H1 (cell line): ENCODE measurements at regions not wholly inside any gene's neighbourhood (a gene's known extent, or its start where the extent isn't known, plus 50 kb on each side); places are given as distances from the start of the nearest gene placed in this dataset.

ENCODE experiments used
- CTCF ChIA-PET: fragments of 300-600 bp; sonication (Branson Sonifier 250); formaldehyde crosslinking; loops from one replicate; lab custom pipeline; 2021; ENCODE audit not compliant: partially characterized antibody; lab: Charles Lee
- POLR2A ChIA-PET: fragments of 300-600 bp; sonication (Branson Sonifier 250); formaldehyde crosslinking; loops from one replicate; lab custom pipeline; 2021; ENCODE audit warnings: inconsistent platforms; ENCODE audit not compliant: partially characterized antibody; lab: Charles Lee
- DNase-seq, 2 experiments: peaks; one replicate each; pipeline versions ENCODE4 v3.0.0 to v3.0.0-alpha.2; 2010 to 2022; ENCODE audit warnings: low spot score in 2 of 2, low read depth in 1 of 2, mixed read lengths in 1 of 2
- FAIRE-seq: peaks from 2 replicates; lab custom pipeline; 2011; peaks lifted over from hg19 to GRCh38; lab: Jason Lieb, UNC
- H2AFZ ChIP-seq: 2 replicates; pipeline ENCODE4 v1.8.1; 2012; ENCODE audit warnings: low read length, inconsistent platforms
- H2AK5ac ChIP-seq: 2 replicates; pipeline ENCODE4 v1.6.1; 2013; ENCODE audit warnings: low read depth, low read length
- H2BK120ac ChIP-seq: replicated peaks from 2 replicates; pipeline ENCODE3; 2013; ENCODE audit warnings: low read depth, low read length, inconsistent platforms
- H2BK12ac ChIP-seq: 2 replicates; pipeline ENCODE4 v1.6.1; 2013; ENCODE audit warnings: low read depth, low read length
- H2BK15ac ChIP-seq: 2 replicates; pipeline ENCODE4 v1.6.1; 2013; ENCODE audit warnings: low read length
- H2BK20ac ChIP-seq: 2 replicates; pipeline ENCODE4 v1.6.1; 2013; ENCODE audit warnings: low read length
- H2BK5ac ChIP-seq: 2 replicates; pipeline ENCODE4 v1.6.1; 2013; ENCODE audit warnings: low read depth, low read length
- H3K14ac ChIP-seq: 2 replicates; pipeline ENCODE4 v1.6.1; 2013; ENCODE audit warnings: inconsistent platforms; ENCODE audit not compliant: insufficient read length
- H3K18ac ChIP-seq: 2 replicates; pipeline ENCODE4 v1.6.1; 2013; ENCODE audit warnings: low read length; ENCODE audit errors: extremely low read depth
- H3K23ac ChIP-seq: 2 replicates; pipeline ENCODE4 v1.6.1; 2013; ENCODE audit warnings: inconsistent platforms; ENCODE audit not compliant: insufficient read length
- H3K23me2 ChIP-seq: 2 replicates; pipeline ENCODE4 v1.6.1; 2013; ENCODE audit warnings: low read depth, low read length
- H3K27ac ChIP-seq: 2 replicates; pipeline ENCODE4 v1.6.1; 2011; ENCODE audit warnings: low read depth, low read length, inconsistent platforms
- H3K27me3 ChIP-seq, 4 experiments: replicated peaks in 1 of 4; 1 replicate in 1 of 4; 2 replicates in 3 of 4; pipeline versions ENCODE4 v1.6.1 to v1.8.1; 2011 to 2013; ENCODE audit warnings: low read length in 3 of 4, mild to moderate bottlenecking in 3 of 4, inconsistent platforms in 2 of 4, mixed read lengths in 2 of 4, moderate library complexity in 1 of 4; ENCODE audit not compliant: control insufficient read depth in 3 of 4, insufficient read depth in 3 of 4; ENCODE audit errors: extremely low read depth in 1 of 4
- H3K36me3 ChIP-seq, 4 experiments: 2 replicates each; pipeline versions ENCODE4 v1.6.1 to v1.8.1; 2011 to 2013; ENCODE audit warnings: mild to moderate bottlenecking in 4 of 4, low read length in 3 of 4, moderate library complexity in 2 of 4, control low read depth in 1 of 4, inconsistent platforms in 1 of 4; ENCODE audit not compliant: insufficient read depth in 4 of 4, control insufficient read depth in 2 of 4
- H3K4ac ChIP-seq: replicated peaks from 2 replicates; pipeline ENCODE3; 2013; ENCODE audit warnings: low read length, low read depth, mixed read lengths, inconsistent platforms; ENCODE audit not compliant: insufficient read length
- H3K4me1 ChIP-seq, 4 experiments: replicated peaks in 1 of 4; 1 replicate in 1 of 4; 2 replicates in 3 of 4; pipeline versions ENCODE4 v1.6.1 to v1.8.1; 2011 to 2013; ENCODE audit warnings: low read length in 3 of 4, inconsistent platforms in 2 of 4, mixed read lengths in 1 of 4; ENCODE audit not compliant: insufficient read depth in 4 of 4, control insufficient read depth in 3 of 4
- H3K4me2 ChIP-seq, 2 experiments: 2 replicates each; pipeline versions ENCODE4 v1.6.1 to v1.8.1; 2011 to 2013; ENCODE audit warnings: low read depth in 2 of 2, low read length in 2 of 2, control low read depth in 1 of 2, inconsistent platforms in 1 of 2, mild to moderate bottlenecking in 1 of 2; ENCODE audit not compliant: insufficient read depth in 1 of 2
- H3K4me3 ChIP-seq, 4 experiments: fragments of 200-600, 300-600 bp in 1 of 4; sonication (generic), shearing (Covaris generic), sonication (Bioruptor Twin) in 1 of 4; 2 replicates each; pipeline versions ENCODE4 v1.5.1 to v1.8.1; 2011 to 2016; ENCODE audit warnings: low read length in 4 of 4, low read depth in 3 of 4, control low read depth in 2 of 4, inconsistent platforms in 2 of 4, mild to moderate bottlenecking in 2 of 4, mixed read lengths in 1 of 4, moderate library complexity in 1 of 4; ENCODE audit not compliant: insufficient read depth in 2 of 4; ENCODE audit errors: extremely low read depth in 1 of 4
- H3K56ac ChIP-seq: replicated peaks from 2 replicates; pipeline ENCODE3; 2013; ENCODE audit warnings: low read depth, mild to moderate bottlenecking, mixed read lengths, low read length, inconsistent platforms; ENCODE audit not compliant: insufficient read length
- H3K79me1 ChIP-seq: 2 replicates; pipeline ENCODE4 v1.6.1; 2013; ENCODE audit warnings: low read depth, low read length, control low read depth
- H3K79me2 ChIP-seq, 2 experiments: 2 replicates each; pipeline versions ENCODE4 v1.6.1 to v1.8.1; 2012 to 2013; ENCODE audit warnings: low read length in 2 of 2, mild to moderate bottlenecking in 2 of 2, inconsistent platforms in 1 of 2; ENCODE audit not compliant: insufficient read depth in 2 of 2, control insufficient read depth in 1 of 2
- H3K9ac ChIP-seq, 4 experiments: replicated peaks in 1 of 4; 1 replicate in 1 of 4; 2 replicates in 3 of 4; pipeline versions ENCODE4 v1.6.1 to v1.8.1; 2011 to 2013; ENCODE audit warnings: low read depth in 3 of 4, low read length in 3 of 4, control low read depth in 2 of 4, mild to moderate bottlenecking in 2 of 4, moderate library complexity in 2 of 4, inconsistent platforms in 1 of 4; ENCODE audit errors: extremely low read depth in 1 of 4
- H3K9me3 ChIP-seq, 2 experiments: 2 replicates each; pipeline versions ENCODE4 v1.6.1 to v1.8.1; 2012 to 2013; ENCODE audit warnings: mild to moderate bottlenecking in 2 of 2, moderate library complexity in 2 of 2, control low read depth in 1 of 2, inconsistent platforms in 1 of 2, low read depth in 1 of 2, low read length in 1 of 2, mixed read lengths in 1 of 2; ENCODE audit not compliant: insufficient read depth in 2 of 2
- H4K20me1 ChIP-seq, 2 experiments: replicated peaks in 1 of 2; 2 replicates each; pipeline versions ENCODE3 to v1.8.1; 2011 to 2013; ENCODE audit warnings: inconsistent platforms in 2 of 2, low read length in 2 of 2, mild to moderate bottlenecking in 1 of 2; ENCODE audit not compliant: insufficient read depth in 2 of 2, control insufficient read depth in 1 of 2
- H4K5ac ChIP-seq: 2 replicates; pipeline ENCODE4 v1.6.1; 2013; ENCODE audit warnings: low read length, low read depth, mixed read lengths, inconsistent platforms; ENCODE audit not compliant: insufficient read length
- H4K8ac ChIP-seq: 2 replicates; pipeline ENCODE4 v1.8.0; 2013; ENCODE audit warnings: mild to moderate bottlenecking, moderate library complexity, low read length, inconsistent platforms; ENCODE audit not compliant: insufficient read depth; ENCODE audit errors: extremely low read depth
- H4K91ac ChIP-seq: replicated peaks from 2 replicates; pipeline ENCODE3; 2013; ENCODE audit warnings: low read length, mixed read lengths, inconsistent platforms; ENCODE audit not compliant: insufficient read length
- GABPA ChIP-seq: IDR thresholded peaks from 2 replicates; pipeline ENCODE4 v1.6.1; 2011; ENCODE audit warnings: mild to moderate bottlenecking, low read length, moderate library complexity, borderline replicate concordance; ENCODE audit not compliant: insufficient read depth
- POU5F1 ChIP-seq: IDR thresholded peaks from 2 replicates; pipeline ENCODE4 v1.6.1; 2011; ENCODE audit warnings: low read depth, mild to moderate bottlenecking, low read length, moderate library complexity
- WGBS, 2 experiments: shearing (Covaris generic) in 1 of 2; methylation state at CpG; one replicate each; pipeline versions ENCODE4 v1.1.6 to v1.1.7; 2013 to 2015; ENCODE audit warnings: low lambda C conversion rate in 2 of 2, mixed read lengths in 2 of 2, inconsistent platforms in 1 of 2, low coverage in 1 of 2, missing lambda C conversion rate in 1 of 2; ENCODE audit not compliant: insufficient replicate concordance in 2 of 2, insufficient coverage in 1 of 2, insufficient read length in 1 of 2; ENCODE audit errors: extremely low coverage in 1 of 2, missing lambda C conversion rate in 1 of 2; 5-methylcytosine and 5-hydroxymethylcytosine counted together
- TF ChIP-seq, protein P1 (sequence below), 3 experiments: IDR thresholded peaks; 1 replicate in 2 of 3; 2 replicates in 1 of 3; pipeline versions ENCODE4 v1.5.1 to v1.6.1; 2011; ENCODE audit warnings: low read length in 3 of 3, mild to moderate bottlenecking in 3 of 3, inconsistent platforms in 2 of 3, low read depth in 1 of 3, moderate library complexity in 1 of 3; ENCODE audit not compliant: insufficient read depth in 1 of 3; ENCODE audit errors: control extremely low read depth in 1 of 3
- TF ChIP-seq, protein P2 (sequence below): IDR thresholded peaks from 2 replicates; pipeline ENCODE4 v1.6.1; 2012; ENCODE audit warnings: inconsistent platforms

DNA sequence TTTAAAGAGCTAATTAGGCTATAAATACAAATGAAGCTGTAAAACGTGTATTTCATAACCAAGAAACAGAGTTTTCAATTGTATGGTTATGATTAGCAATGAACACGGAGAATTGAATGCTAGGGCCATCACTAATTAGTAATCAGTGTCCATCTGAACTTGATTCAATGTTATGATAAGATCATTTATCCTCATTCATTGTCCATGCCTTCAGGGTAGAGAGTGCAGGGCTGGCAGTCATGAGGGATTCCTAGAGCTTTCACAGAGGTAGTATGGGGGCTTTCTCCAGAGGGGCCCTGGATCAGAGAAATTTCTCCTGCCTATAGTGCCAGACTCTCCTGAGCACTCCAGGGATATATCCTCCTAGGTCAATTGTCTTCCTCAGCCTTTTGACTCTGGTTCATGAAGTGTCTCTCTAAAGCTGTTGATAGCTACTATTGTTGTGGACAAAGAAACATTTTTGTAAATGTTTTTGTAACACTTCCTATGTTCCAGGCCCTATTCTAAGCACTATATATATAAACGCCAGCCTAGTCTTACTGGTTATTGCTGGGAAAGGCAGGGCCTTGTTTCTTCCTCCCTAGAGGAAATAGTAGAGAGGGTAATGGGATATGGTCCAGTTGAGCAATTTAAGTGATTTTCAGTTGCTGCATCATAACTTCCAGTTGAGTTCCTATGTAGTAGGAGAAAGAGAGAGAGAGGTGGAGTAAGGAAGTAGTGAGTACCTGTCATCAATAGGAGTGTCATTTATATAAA is 249.0 kb downstream of the NFKBIZ start:
- Histone ChIP-seq H3K23ac (no peak overlapping the region), H2BK20ac (no peak overlapping the region), H2BK15ac (no peak overlapping the region), H3K36me3 (no peaks in the 10 kb centered on the region), H3K79me2 (no peaks in the 10 kb centered on the region), H3K9me3 (no peaks in the 10 kb centered on the region), H3K14ac (no peak overlapping the region), H4K5ac (no peak overlapping the region), H4K8ac (no peak overlapping the region), H3K23me2 (no peaks in the 10 kb centered on the region), H2BK12ac (no peak overlapping the region), H3K27me3 (no peaks in the 10 kb centered on the region), H3K4me1 (no peaks in the 10 kb centered on the region), H2BK120ac (no peak overlapping the region), H3K56ac (no peak overlapping the region), H3K4me2 (no peak overlapping the region), H2BK5ac (no peak overlapping the region), H3K27ac (no peak overlapping the region), H3K4ac (no peak overlapping the region), H3K79me1 (no peaks in the 10 kb centered on the region), H3K4me3 (no peak overlapping the region), H3K18ac (no peak overlapping the region), H4K20me1 (no peaks in the 10 kb centered on the region), H3K9ac (no peak overlapping the region), H2AFZ (no peak overlapping the region), H2AK5ac (no peak overlapping the region), H4K91ac (no peak overlapping the region)
- ChIA-PET POLR2A (no interaction called here), CTCF (no interaction called here)
- FAIRE-seq (no peak), DNase-seq (no peak)
- WGBS, 2 experiments: 87% methylated on average over 3 of the region's 3 CpGs; no CpG with 5 or more reads in 1 of the 2 experiments
- TF ChIP-seq GABPA (no peak), POU5F1 (no peak)
- TF ChIP-seq, protein P1, sequence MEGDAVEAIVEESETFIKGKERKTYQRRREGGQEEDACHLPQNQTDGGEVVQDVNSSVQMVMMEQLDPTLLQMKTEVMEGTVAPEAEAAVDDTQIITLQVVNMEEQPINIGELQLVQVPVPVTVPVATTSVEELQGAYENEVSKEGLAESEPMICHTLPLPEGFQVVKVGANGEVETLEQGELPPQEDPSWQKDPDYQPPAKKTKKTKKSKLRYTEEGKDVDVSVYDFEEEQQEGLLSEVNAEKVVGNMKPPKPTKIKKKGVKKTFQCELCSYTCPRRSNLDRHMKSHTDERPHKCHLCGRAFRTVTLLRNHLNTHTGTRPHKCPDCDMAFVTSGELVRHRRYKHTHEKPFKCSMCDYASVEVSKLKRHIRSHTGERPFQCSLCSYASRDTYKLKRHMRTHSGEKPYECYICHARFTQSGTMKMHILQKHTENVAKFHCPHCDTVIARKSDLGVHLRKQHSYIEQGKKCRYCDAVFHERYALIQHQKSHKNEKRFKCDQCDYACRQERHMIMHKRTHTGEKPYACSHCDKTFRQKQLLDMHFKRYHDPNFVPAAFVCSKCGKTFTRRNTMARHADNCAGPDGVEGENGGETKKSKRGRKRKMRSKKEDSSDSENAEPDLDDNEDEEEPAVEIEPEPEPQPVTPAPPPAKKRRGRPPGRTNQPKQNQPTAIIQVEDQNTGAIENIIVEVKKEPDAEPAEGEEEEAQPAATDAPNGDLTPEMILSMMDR (IDR thresholded peaks at IDR 0.05; ENCODE audit: control extremely low read depth in 1 of 3, insufficient read depth in 1 of 3, low read depth in 1 of 3, low read length in 3 of 3): no peak
- TF ChIP-seq, protein P2, sequence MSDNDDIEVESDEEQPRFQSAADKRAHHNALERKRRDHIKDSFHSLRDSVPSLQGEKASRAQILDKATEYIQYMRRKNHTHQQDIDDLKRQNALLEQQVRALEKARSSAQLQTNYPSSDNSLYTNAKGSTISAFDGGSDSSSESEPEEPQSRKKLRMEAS: no peak
